GM21381 (cell line): ENCODE measurements at regions not wholly inside any gene's neighbourhood (a gene's known extent, or its start where the extent isn't known, plus 50 kb on each side); places are given as distances from the start of the nearest gene placed in this dataset.
"Not testable (repeated sequence)": the region's sequence is repeated elsewhere in the genome, so short reads cannot be mapped to it uniquely, and the experiment has no call there.

Experiments used
- ATAC-seq: cut with Tn5 transposase; IDR thresholded peaks from one replicate; pipeline ENCODE4 v1.9.1; 2021; ENCODE audit warnings: mild to moderate bottlenecking, moderate library complexity; ENCODE audit not compliant: unreplicated experiment

GRCh38 chr18:71403501-71403900 lies 1114.7 kb downstream of the SOCS6 start:
- no peak for ATAC-seq

GRCh38 chr18:71398531-71398930 lies 1109.7 kb downstream of the SOCS6 start:
- no peak for ATAC-seq

- no peak for ATAC-seq
These were observed 1099.3 kb downstream of the SOCS6 start for GRCh38 chr18:71388148-71388547.

- no peak for ATAC-seq
These were observed 1085.6 kb downstream of the SOCS6 start for GRCh38 chr18:71374294-71375000.

- no peak for ATAC-seq
These were observed 1083.2 kb downstream of the SOCS6 start for GRCh38 chr18:71371951-71372605.

- ATAC-seq = no peak
These were observed 1082.0 kb downstream of the SOCS6 start for GRCh38 chr18:71370671-71371445.

- ATAC-seq = no peak
These were observed 1081.2 kb downstream of the SOCS6 start for GRCh38 chr18:71370095-71370494.

- no peak for ATAC-seq
These were observed 1073.3 kb downstream of the SOCS6 start for GRCh38 chr18:71362140-71362539.

GRCh38 chr18:71355599-71355998 lies 1066.8 kb downstream of the SOCS6 start:
- ATAC-seq = not testable (repeated sequence)

GRCh38 chr18:71352618-71353017 lies 1063.8 kb downstream of the SOCS6 start:
- no peak for ATAC-seq

GRCh38 chr18:71336576-71337210 lies 1047.8 kb downstream of the SOCS6 start:
- no peak for ATAC-seq

- ATAC-seq = no peak
These were observed 1040.7 kb downstream of the SOCS6 start for GRCh38 chr18:71329563-71329962.

- ATAC-seq = no peak
These were observed 1040.3 kb downstream of the SOCS6 start for GRCh38 chr18:71329114-71329513.

GRCh38 chr18:71327850-71328249 lies 1039.0 kb downstream of the SOCS6 start:
- ATAC-seq = no peak

GRCh38 chr18:71327441-71327840 lies 1038.6 kb downstream of the SOCS6 start:
- no peak for ATAC-seq

GRCh38 chr18:71326826-71327225 lies 1038.0 kb downstream of the SOCS6 start:
- ATAC-seq = no peak

GRCh38 chr18:71324356-71324755 lies 1035.5 kb downstream of the SOCS6 start:
- no peak for ATAC-seq

GRCh38 chr18:71322201-71322600 lies 1033.4 kb downstream of the SOCS6 start:
- no peak for ATAC-seq

GRCh38 chr18:71321319-71321718 lies 1032.5 kb downstream of the SOCS6 start:
- no peak for ATAC-seq

- ATAC-seq = no peak
These were observed 1016.0 kb downstream of the SOCS6 start for GRCh38 chr18:71304856-71305255.

- not testable (repeated sequence) for ATAC-seq
These were observed 1014.9 kb downstream of the SOCS6 start for GRCh38 chr18:71303743-71304142.
